H9 (cell line): ENCODE measurements at regions not wholly inside any gene's neighbourhood (a gene's known extent, or its start where the extent isn't known, plus 50 kb on each side); places are given as distances from the start of the nearest gene placed in this dataset.

Experiments used
- DNase-seq: peaks from one replicate; pipeline ENCODE4 v3.0.0-alpha.2; 2017
- H2AFZ ChIP-seq: one replicate; pipeline ENCODE4 v1.6.1; 2013; ENCODE audit warnings: mild to moderate bottlenecking, low read length, control low read depth, moderate library complexity
- H2AK5ac ChIP-seq: 2 replicates; pipeline ENCODE4 v1.6.1; 2013; ENCODE audit warnings: low read length, control low read depth, mixed read lengths; ENCODE audit not compliant: insufficient read length
- H2BK120ac ChIP-seq: one replicate; pipeline ENCODE4 v1.6.1; 2013; ENCODE audit warnings: low read depth, mild to moderate bottlenecking, low read length, control low read depth, inconsistent platforms; ENCODE audit not compliant: poor library complexity, severe bottlenecking
- H2BK12ac ChIP-seq: 2 replicates; pipeline ENCODE4 v1.6.1; 2013; ENCODE audit warnings: low read length, control low read depth, mixed read lengths, low read depth; ENCODE audit not compliant: insufficient read length
- H2BK15ac ChIP-seq: 2 replicates; pipeline ENCODE4 v1.6.1; 2013; ENCODE audit warnings: low read depth, low read length, control low read depth
- H2BK20ac ChIP-seq: one replicate; pipeline ENCODE4 v1.6.1; 2013; ENCODE audit warnings: low read depth, mild to moderate bottlenecking, low read length, control low read depth, inconsistent platforms; ENCODE audit not compliant: poor library complexity, severe bottlenecking
- H2BK5ac ChIP-seq: 2 replicates; pipeline ENCODE4 v1.6.1; 2013; ENCODE audit warnings: low read length, control low read depth, mixed read lengths; ENCODE audit not compliant: insufficient read length
- H3K14ac ChIP-seq: 2 replicates; pipeline ENCODE4 v1.6.1; 2013; ENCODE audit warnings: low read length, control low read depth; ENCODE audit not compliant: insufficient read depth
- H3K18ac ChIP-seq: 2 replicates; pipeline ENCODE4 v1.6.1; 2013; ENCODE audit warnings: low read depth, mild to moderate bottlenecking, mixed read lengths, low read length, control low read depth; ENCODE audit not compliant: insufficient read length
- H3K23ac ChIP-seq: 2 replicates; pipeline ENCODE4 v1.6.1; 2013; ENCODE audit warnings: low read length, control low read depth, mixed read lengths, low read depth; ENCODE audit not compliant: insufficient read length
- H3K23me2 ChIP-seq: 2 replicates; pipeline ENCODE4 v1.6.1; 2013; ENCODE audit warnings: low read depth, mild to moderate bottlenecking, mixed read lengths, low read length, control low read depth; ENCODE audit not compliant: insufficient read length, poor library complexity, severe bottlenecking
- H3K27ac ChIP-seq: 2 replicates; pipeline ENCODE4 v1.5.1; 2013; ENCODE audit warnings: low read length, control low read depth, mixed read lengths, low read depth; ENCODE audit not compliant: insufficient read length
- H3K27me3 ChIP-seq: 2 replicates; pipeline ENCODE4 v1.6.1; 2013; ENCODE audit warnings: low read length, control low read depth, inconsistent platforms; ENCODE audit not compliant: insufficient read depth
- H3K4ac ChIP-seq: 2 replicates; pipeline ENCODE4 v1.6.1; 2013; ENCODE audit warnings: low read depth, mild to moderate bottlenecking, control low read depth, inconsistent platforms, low read length, moderate library complexity
- H3K4me1 ChIP-seq: 2 replicates; pipeline ENCODE4 v1.6.1; 2013; ENCODE audit warnings: low read length, control low read depth, inconsistent platforms; ENCODE audit not compliant: insufficient read depth
- H3K4me2 ChIP-seq: 2 replicates; pipeline ENCODE4 v1.6.1; 2013; ENCODE audit warnings: low read length, control low read depth, mixed read lengths; ENCODE audit not compliant: insufficient read length, insufficient read depth
- H3K56ac ChIP-seq: 2 replicates; pipeline ENCODE4 v1.6.1; 2013; ENCODE audit warnings: low read depth, mild to moderate bottlenecking, mixed read lengths, low read length, control low read depth; ENCODE audit not compliant: insufficient read length
- H3K79me1 ChIP-seq: 2 replicates; pipeline ENCODE4 v1.6.1; 2013; ENCODE audit warnings: low read depth, mild to moderate bottlenecking, moderate library complexity, low read length, control low read depth, inconsistent platforms; ENCODE audit not compliant: insufficient read depth, poor library complexity, severe bottlenecking
- H3K79me2 ChIP-seq: 2 replicates; pipeline ENCODE4 v1.6.1; 2013; ENCODE audit warnings: low read length, control low read depth, inconsistent platforms; ENCODE audit not compliant: insufficient read depth
- H3K9ac ChIP-seq: 2 replicates; pipeline ENCODE4 v1.6.1; 2013; ENCODE audit warnings: low read length, control low read depth, mixed read lengths; ENCODE audit not compliant: insufficient read length; ENCODE audit errors: extremely low read depth
- H3K9me3 ChIP-seq: one replicate; pipeline ENCODE4 v1.6.1; 2013; ENCODE audit warnings: low read depth, low read length, inconsistent platforms; ENCODE audit not compliant: control insufficient read depth
- H3T11ph ChIP-seq: one replicate; pipeline ENCODE4 v1.6.1; 2013; ENCODE audit warnings: mild to moderate bottlenecking, low read length, control low read depth, inconsistent platforms
- H4K20me1 ChIP-seq: one replicate; pipeline ENCODE4 v1.6.1; 2013; ENCODE audit not compliant: control insufficient read depth, insufficient read length, insufficient read depth
- H4K5ac ChIP-seq: 2 replicates; pipeline ENCODE4 v1.6.1; 2013; ENCODE audit warnings: low read depth, mild to moderate bottlenecking, mixed read lengths, low read length, control low read depth; ENCODE audit not compliant: insufficient read length
- H4K8ac ChIP-seq: replicated peaks from 2 replicates; pipeline ENCODE4 v1.6.1; 2013; ENCODE audit warnings: low read length, control low read depth, mixed read lengths, low read depth; ENCODE audit not compliant: insufficient read length
- H4K91ac ChIP-seq: 2 replicates; pipeline ENCODE4 v1.6.1; 2013; ENCODE audit warnings: low read depth, mild to moderate bottlenecking, moderate library complexity, mixed read lengths, low read length, control low read depth; ENCODE audit not compliant: insufficient read length
- H3K27ac Mint-ChIP-seq, 3 experiments: 2 replicates in 2 of 3; 3 replicates in 1 of 3; pipeline ENCODE4 v1.8.0; 2020 to 2021; ENCODE audit warnings: mixed read lengths in 3 of 3, mild to moderate bottlenecking in 1 of 3, moderate library complexity in 1 of 3
- H3K27me3 Mint-ChIP-seq: 2 replicates; pipeline ENCODE4 v1.8.0; 2021; ENCODE audit warnings: low read depth, mild to moderate bottlenecking, moderate library complexity, mixed read lengths
- H3K36me3 Mint-ChIP-seq, 3 experiments: 2 replicates in 2 of 3; 3 replicates in 1 of 3; pipeline ENCODE4 v1.8.0; 2020 to 2021; ENCODE audit warnings: low read depth in 3 of 3, mixed read lengths in 3 of 3; ENCODE audit not compliant: insufficient read depth in 1 of 3
- H3K4me1 Mint-ChIP-seq, 2 experiments: 2 replicates each; pipeline ENCODE4 v1.8.0; 2020; ENCODE audit warnings: mixed read lengths in 2 of 2
- H3K4me3 Mint-ChIP-seq, 2 experiments: 2 replicates in 1 of 2; 3 replicates in 1 of 2; pipeline ENCODE4 v1.8.0; 2020 to 2021; ENCODE audit warnings: mild to moderate bottlenecking in 2 of 2, mixed read lengths in 2 of 2, moderate library complexity in 1 of 2
- H3K9me3 Mint-ChIP-seq, 2 experiments: 2 replicates in 1 of 2; 3 replicates in 1 of 2; pipeline ENCODE4 v1.8.0; 2020; ENCODE audit warnings: mild to moderate bottlenecking in 2 of 2, mixed read lengths in 2 of 2, moderate library complexity in 1 of 2
- CTCF ChIP-seq: fragments of 200-600 bp; sonication (generic); conservative IDR thresholded peaks from 3 replicates; pipeline ENCODE4 v1.8.0; 2021; ENCODE audit warnings: antibody characterized with exemption, mild to moderate bottlenecking
- WGBS: extraction: QIAGEN DNeasy Blood & Tissue Kit; methylation state at CpG from one replicate; pipeline ENCODE4 v1.1.7; 2013; ENCODE audit warnings: missing lambda C conversion rate, low lambda C conversion rate, mixed read lengths; ENCODE audit not compliant: insufficient read length; ENCODE audit errors: extremely low coverage; 5-methylcytosine and 5-hydroxymethylcytosine counted together

DNA sequence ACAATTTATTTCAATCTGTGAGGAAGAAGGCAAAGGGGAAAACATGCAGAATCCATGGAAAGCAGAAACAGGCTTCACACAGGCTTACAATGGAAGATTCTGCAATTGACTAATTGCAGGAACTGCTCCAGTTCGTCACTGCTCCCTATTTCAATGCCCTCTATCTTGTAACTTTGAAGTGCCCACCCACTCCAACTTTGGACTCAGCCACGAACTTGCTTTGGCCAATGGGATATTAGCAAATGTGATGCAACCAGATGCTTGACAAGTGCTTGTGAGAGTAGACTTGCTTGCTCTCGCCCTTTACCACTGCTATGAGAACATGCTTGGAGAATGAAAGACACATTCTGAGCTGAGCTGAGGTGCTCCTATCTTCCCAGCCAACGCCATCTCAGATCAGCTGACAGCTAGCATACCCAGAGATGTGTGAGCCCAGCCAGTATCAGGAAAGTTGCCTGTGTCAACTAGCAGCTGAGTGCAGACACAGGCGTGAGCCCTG lies 105.7 kb upstream of the PTCHD1 start:
- Histone ChIP-seq H4K8ac (no peak overlapping the region), H3K18ac (no peak overlapping the region), H4K5ac (no peak overlapping the region), H3K14ac (no peak overlapping the region), H2BK15ac (no peak overlapping the region), H3T11ph (no peak overlapping the region), H3K27me3 (no peaks in the 10 kb centered on the region), H3K4me1 (no peaks in the 10 kb centered on the region), H2BK12ac (no peak overlapping the region), H3K79me2 (no peaks in the 10 kb centered on the region), H3K27ac (no peak overlapping the region), H2AK5ac (no peak overlapping the region), H3K56ac (no peak overlapping the region), H2BK5ac (no peak overlapping the region), H2BK20ac (no peak overlapping the region), H2AFZ (no peak overlapping the region), H4K91ac (no peak overlapping the region), H3K4ac (no peak overlapping the region), H3K23ac (no peak overlapping the region), H4K20me1 (no peaks in the 10 kb centered on the region), H3K4me2 (no peak overlapping the region), H3K23me2 (no peaks in the 10 kb centered on the region), H3K9ac (no peak overlapping the region), H3K79me1 (no peaks in the 10 kb centered on the region), H2BK120ac (no peak overlapping the region), H3K9me3 (no peaks in the 10 kb centered on the region)
- Mint-ChIP-seq H3K4me3 (no peak overlapping the region), H3K36me3 (no peaks in the 10 kb centered on the region), H3K27ac (peak overlapping the region in 2 of 3 experiments; percentile 62 to 85; a peak in 4 of 7 replicates), H3K9me3 (peaks cover 0 to 27% of the 10 kb centered on the region in 2 experiments; a peak in 4 of 5 replicates), H3K4me1 (peaks cover 26 to 27% of the 10 kb centered on the region in 2 experiments), H3K27me3 (no peaks in the 10 kb centered on the region)
- TF ChIP-seq CTCF, result no peak
- no CpG with 5 or more reads among the region's 5 CpGs for whole genome bisulfite sequencing
- no peak for DNase-seq
